ENCODE measurements at regions not wholly inside any gene's neighbourhood (a gene's known extent, or its start where the extent isn't known, plus 50 kb on each side); places are given as distances from the start of the nearest gene placed in this dataset.

GRCh38 chr4:3612281-3612680, 80.1 kb upstream of the LRPAP1 start:
- TF ChIP-seq GATA3 (IDR thresholded peaks at IDR 0.05; ENCODE audit: low read depth, low read length) (no peak), GATA2 (IDR thresholded peaks at IDR 0.05; ENCODE audit: low read depth, low read length) (no peak)

Data from SH-SY5Y (cell line).